Iris pigment epithelial cell (primary cell): ENCODE measurements at regions not wholly inside any gene's neighbourhood (a gene's known extent, or its start where the extent isn't known, plus 50 kb on each side); places are given as distances from the start of the nearest gene placed in this dataset.
"Not testable (repeated sequence)": the region's sequence is repeated elsewhere in the genome, so short reads cannot be mapped to it uniquely, and the experiment has no call there.

Experiments
- DNase-seq: peaks from one replicate; pipeline ENCODE4 v3.0.0-alpha.2; 2011; ENCODE audit warnings: low read depth

DNA sequence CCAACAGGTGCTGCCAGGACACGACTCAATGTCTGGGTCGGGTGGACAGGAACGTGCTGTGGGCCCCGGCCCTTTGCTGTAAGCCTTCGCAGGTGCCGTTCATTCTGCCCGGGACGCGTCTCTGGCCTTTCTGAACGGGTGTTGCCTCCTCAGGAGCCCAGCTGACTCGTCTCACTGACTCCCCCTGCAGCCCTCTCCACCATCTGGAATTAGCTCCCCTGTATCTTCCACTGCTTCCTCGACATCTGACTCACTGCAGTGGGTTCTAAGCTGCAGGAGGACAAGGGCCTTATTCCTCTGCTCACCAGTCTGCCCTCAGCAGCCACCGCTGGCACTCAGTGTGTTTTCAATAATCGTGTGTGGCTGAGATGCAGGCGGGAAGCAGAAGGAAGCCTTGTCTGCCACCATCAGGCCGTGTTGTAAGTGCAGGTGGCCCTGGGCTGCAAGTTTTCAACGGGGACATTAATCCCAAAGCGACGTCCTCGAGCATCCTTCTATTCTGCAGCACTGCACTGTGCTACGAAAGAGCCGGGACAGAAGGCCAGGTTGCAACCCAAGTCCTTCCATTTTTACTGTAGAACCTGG is 256.2 kb downstream of the FOXL1 start:
- DNase-seq, result peak; percentile 55

DNA sequence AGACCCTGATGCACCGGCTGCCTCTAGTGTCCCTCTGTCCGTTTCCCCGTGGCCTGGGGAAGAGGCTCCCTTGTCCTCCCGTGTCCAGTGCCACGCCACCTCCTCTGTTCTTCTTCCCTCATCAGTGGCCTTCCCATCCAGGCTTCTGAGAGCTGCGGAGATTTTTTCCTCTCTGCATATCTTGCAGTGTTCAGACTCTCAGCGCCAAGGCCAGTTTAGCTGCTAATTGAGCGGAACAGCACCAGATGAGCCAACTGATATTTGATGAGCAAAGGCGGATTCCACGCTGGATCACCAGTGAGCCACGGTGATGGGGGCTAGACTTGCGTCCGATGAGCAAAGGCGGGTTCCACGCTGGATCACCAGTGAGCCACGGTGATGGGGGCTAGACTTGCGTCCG is 257.6 kb downstream of the FOXL1 start:
- no peak for DNase-seq

DNA sequence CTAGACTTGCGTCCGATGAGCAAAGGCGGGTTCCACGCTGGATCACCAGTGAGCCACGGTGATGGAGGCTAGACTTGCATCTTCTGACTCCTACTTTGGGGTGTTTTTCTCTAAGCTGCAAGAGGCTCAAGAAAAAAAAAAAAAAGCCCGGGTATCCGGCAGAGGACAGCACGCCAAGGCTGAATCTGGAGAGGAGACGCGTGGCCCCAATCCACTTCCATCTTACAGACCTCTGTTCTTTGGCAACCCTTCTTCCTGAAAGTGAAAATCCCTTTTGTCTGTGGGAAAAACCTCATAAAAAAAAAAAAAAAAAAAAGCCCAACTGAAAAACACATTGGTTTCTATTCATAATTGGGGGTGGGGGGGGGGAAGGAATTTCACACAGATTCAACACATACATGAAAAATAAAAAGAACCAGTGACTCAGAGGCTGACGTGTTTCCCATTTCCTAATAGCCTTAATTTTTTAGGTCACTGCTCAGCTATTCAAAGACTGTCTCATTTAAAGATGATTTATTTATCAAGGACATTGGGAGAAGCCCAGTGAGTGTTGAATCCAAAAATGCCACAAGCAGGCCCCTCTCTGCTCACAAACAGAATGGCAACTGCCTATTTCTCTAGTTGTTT is 258.3 kb downstream of the FOXL1 start:
- DNase-seq, result peak; percentile 94

DNA sequence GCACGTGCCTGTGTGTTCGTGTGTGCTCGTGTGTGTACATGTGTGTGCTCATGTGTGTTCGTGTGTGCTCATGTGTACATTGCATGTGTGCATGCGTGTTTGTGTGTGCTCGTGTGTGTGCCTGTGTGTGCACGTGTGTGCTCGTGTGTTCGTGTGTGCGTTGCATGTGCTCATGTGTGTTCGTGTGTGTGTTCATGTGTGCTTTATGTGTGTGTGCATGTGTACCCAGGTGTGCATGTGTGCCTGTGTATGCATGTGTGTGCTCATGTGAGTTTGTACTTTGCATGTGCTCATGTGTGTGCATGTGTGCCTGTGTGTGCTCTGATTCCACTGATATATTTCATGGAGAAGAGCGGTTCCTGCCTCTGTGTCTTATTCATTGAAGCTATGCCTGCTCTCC is 265.5 kb downstream of the FOXL1 start:
- DNase-seq, result no peak

DNA sequence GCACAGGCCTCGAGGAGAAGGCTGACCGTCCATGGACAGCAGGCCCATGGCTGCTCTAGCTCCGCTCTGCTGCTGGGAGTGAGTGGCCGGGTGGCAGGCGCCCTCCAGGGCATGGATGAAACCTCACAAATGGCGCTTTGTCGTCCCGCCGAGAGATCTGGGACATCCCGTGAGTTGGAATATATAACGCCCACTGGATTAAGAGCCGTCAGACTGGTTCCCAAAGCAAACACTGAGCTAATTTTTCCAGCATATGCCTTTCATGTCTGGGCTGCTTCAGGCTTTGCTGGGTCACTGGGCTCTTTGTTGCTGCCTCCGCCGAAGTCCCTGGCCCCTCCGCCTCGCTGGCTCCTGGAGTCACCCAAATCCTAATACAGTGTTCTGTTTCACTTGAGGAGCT is 266.3 kb downstream of the FOXL1 start:
- no peak for DNase-seq

DNA sequence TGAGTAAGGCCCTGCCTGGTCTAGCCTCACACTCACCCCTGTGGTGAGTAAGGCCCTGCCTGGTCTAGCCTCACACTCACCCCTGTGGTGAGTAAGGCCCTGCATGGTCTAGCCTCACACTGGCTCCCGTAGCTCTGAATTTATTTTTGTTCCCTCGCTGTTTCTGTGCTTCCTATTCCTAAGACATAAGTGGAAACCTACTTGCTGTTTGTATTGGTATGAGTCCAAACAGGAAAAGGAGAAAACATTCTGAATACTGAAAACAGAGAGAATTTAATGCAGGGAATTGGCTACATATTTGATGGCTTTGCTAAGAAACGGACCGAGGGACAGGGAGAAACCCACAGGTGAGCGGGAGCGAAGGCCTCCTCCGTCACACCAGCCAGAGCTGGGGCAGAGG is 267.8 kb downstream of the FOXL1 start:
- DNase-seq, result peak; percentile 33

DNA sequence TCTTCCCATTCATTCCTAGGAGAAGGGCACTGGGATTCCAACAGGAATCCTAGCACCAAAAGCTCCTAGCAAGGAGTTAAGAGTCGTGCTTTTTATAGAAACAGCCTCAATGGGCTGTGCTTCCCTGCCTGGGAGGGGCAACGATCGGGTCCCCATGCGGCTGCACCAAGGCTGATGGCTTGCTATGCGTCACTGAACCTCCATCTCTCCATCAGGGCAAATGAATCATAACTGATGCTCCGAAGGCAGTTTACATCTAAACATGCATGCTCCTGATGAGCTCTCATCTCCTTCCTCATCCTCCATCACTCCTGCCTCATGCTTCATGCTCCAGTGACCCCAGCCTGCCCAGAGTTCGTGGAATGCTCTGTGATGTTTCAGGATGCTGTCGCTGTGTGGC is 270.5 kb downstream of the FOXL1 start:
- no peak for DNase-seq

DNA sequence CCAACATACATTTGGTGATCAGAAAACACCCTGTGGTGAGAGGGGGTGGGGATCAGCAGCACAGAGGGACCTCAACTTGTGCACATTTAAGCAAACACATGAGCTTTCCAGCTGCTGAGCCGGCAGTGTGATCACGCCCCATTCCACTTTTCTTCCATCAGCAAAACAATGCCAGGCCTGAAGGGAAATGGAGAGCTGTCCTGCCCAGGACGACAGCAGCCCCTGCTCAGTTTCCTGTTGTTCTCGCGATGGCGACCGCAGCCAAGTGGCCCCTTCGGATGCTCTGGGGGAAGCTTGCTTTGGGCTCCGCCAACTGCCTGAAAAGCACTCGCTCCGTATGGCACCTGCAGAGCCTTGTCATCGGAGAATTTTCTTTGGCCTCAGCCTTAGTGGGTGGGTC is 272.3 kb downstream of the FOXL1 start:
- DNase-seq, result no peak

DNA sequence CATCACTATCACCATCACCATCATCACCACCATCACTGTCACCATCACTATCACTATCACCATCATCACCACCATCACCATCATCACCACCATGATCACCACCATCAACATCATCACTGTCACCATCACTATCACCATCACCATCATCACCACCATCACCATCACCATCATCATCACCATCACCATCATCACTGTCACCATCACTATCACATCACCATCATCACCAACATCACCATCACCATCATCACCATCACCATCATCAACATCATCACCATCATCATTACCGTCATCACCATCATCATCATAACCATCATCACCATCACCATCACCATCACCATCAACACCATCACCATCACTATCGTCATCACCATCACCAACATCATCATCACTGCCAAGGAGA is 273.8 kb downstream of the FOXL1 start:
- no peak for DNase-seq

DNA sequence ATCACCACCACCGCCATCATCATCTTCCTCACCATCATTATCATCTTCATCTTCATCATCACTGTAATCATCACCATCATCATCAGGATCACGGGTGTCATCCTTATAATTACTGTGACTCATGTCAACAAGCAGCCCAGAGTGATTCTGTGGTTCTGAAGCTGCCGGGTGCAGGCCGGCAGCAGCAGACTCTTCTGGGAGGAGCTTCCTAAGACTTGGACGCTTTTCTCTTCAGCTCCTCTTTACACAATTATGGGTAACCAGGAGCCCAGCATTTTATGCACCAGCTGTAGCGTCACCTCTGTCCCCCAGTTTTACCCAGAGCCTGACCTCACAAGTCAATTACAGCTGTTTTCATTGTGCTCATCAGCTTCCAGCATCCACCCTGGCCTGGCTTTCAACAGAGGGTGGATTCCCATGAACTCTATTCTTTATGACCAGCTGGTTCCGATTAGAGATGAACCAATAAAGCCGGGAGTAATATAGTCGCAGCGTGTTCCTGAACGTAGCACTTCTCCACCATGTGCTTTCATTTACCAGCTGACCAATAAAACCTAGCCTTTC is 275.8 kb downstream of the FOXL1 start:
- peak; percentile 69 for DNase-seq

DNA sequence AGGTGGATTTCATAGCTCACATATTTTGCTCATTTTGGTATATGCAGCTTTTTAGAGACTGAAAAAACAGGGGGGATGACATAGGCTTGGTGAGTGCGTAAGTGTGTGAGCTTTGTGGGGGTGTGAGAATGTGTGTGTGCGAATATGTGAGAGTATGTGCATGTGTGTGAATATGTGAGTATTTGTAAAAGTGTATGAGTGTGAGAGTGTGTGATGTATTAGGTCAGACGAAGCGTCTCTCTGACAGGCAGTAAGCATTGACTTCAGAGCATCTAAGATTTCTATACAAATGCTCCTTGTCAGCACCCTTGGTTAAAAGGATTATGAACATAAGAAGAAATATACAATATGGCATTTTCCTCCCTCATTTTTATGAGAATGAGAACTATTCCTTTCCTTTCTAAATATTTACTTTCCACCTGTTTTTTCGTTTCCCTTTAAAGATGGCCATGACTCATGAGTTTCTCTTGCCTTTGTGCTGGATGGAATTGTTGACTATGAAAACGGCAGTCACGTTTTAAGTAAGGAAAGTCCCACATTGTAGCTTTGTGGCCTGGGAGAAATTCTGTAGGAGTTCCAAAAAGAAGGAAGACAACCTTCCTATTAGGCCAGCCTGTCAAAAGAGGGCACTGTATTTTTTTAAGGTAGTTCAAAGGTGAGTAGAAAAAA is 276.4 kb downstream of the FOXL1 start:
- DNase-seq, result peak; percentile 62

DNA sequence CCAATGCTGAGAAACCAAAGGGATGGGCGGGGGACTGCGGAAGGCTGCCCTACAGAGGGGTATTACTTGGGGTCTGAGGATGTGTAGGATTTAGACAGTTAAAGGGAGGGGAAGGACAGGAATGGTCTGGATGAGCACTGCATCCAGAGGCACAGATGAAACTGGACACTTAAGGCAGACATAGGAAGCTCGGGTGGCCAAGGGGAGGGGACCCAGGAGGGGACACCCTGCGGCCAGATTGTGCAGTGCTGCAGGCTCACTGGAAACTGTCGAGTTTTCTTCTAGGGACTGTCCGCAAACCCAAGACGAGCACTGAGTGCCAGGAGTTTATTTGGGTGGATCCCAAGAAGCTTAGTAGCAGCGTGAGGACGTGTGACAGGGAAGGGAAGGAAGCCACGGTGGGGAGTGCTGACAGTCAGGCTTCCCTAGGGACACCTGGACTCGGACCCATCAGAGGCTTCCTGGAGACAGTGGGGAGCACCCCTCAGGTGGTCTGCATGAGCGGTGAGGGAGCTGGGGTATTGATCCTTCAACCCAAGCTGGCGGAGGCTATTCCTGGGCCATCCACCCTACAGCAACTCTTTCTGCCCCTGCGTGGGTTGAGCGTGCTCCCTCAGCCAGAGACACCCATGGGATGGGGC is 278.7 kb downstream of the FOXL1 start:
- no peak for DNase-seq

DNA sequence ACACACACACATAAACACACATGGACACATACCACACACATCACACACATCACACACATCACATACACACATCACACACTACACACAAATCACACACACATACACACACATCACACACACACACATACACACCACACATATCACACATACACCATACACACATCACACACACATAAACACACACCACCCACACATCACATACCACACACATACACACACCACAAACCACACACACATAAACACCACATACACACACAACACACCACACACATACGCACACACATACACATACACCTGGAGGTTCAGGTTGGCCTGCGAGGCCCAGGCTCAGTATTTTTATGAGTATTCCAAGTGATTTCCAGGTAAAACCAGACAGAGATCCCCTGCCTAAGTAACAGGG is 279.5 kb downstream of the FOXL1 start:
- no peak for DNase-seq

DNA sequence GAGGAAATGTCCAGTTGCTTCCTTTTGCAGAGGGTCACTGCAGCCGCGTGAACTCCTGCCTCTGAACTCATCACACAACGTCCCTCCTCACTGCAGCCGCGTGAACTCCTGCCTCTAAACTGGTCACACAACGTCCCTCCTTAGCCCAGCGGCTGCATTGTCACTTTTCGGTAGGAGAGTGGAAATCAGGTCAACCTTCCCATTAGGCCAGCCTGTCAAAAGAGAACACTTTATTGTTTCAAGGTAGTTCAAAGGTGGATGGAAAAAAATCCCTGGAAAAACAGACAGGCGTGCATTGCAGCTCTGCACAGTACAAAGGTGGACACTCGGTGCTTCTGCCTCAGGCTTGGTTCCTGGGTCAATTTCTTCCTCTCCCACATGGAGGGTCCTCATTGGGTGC is 280.2 kb downstream of the FOXL1 start:
- DNase-seq, result no peak

DNA sequence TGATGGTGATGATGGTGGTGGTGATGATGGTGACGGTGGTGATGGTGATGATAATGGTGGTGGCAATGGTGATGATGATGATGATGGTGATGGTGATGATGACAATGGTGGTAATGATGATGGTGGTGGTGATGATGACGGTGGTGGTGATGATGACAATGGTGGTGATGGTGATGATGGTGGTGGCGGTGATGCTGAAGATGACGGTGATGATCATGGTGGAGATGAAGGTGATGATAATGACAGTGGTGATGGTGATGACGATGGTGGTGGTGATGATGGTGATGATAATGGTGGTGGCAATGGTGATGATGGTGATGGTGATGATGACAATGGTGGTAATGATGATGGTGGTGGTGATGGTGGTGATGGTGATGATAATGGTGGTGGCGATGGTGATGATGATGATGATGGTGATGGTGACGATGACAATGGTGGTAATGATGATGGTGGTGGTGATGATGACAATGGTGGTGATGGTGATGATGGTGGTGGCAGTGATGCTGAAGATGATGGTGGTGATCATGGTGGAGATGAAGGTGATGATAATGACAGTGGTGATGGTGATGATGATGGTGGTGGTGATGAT is 283.0 kb downstream of the FOXL1 start:
- DNase-seq, result not testable (repeated sequence)

DNA sequence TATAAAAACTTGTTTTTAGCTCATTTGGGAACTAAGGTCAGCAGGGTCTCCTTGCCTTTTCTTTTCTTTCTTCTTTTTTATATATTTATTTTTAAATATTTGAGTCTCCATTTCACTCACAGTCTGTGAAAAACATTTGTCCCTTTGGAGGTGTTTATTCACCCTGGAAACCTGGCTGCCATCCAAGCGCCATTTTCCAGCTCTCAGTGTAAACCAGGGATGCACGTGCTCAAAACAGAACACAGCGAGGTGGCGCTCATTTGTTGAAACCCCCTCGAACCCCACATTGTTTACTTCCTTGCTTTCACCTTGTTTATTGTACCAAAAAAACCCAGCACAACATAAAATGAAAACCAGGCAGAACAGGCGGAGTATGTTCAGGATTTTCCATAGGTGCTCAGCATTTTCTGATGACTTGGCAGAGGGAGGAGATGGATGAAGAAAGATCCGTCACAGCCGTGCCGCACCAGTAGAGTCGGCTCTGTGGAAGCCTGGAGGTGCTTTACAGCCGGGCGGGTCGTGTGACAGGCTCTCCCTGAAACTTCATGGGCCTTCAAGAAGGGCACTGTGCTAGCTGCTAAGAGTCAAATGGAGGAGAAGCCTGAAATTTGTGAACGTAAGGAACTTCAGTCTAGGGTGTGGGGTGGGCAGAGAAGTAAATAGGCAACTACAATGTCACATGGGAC is 284.4 kb downstream of the FOXL1 start:
- DNase-seq, result no peak

DNA sequence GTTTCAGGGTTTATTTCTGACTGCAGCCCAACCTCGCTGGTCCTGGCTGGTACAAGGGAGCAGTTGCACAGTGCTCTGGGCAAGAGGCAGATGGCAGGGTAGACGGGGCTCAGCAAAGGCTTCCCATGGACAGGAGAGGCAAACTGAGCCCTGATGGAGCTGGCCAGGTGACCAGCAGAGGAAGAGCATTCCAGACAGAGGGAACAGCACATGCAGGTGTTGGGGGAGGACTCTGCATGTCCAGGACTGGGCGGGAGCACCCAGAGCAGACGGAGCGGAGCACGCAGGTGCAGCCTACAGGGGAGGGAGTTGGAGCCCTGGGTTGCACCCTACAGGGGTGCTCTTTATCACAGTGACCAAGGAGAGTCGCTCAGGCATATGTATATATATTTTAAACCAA is 285.3 kb downstream of the FOXL1 start:
- no peak for DNase-seq

DNA sequence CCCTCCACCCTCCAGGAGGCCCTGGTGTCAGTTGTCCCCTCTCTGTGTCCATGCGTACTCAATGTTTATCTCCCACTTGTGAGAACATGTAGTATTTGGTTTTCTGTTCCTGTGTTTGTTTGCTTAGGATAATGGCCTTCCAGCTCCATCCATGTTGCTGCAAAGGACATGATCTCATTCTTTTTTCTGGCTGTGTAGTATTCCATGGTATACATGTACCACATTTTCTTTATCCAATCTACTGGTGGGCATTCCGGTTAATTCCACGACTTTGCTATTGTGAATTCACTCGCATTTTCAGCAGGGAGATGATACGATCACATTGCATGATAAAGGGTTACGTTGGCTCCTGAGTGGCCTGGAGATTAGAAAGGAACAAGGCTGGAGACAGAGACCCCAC is 286.2 kb downstream of the FOXL1 start:
- no peak for DNase-seq

DNA sequence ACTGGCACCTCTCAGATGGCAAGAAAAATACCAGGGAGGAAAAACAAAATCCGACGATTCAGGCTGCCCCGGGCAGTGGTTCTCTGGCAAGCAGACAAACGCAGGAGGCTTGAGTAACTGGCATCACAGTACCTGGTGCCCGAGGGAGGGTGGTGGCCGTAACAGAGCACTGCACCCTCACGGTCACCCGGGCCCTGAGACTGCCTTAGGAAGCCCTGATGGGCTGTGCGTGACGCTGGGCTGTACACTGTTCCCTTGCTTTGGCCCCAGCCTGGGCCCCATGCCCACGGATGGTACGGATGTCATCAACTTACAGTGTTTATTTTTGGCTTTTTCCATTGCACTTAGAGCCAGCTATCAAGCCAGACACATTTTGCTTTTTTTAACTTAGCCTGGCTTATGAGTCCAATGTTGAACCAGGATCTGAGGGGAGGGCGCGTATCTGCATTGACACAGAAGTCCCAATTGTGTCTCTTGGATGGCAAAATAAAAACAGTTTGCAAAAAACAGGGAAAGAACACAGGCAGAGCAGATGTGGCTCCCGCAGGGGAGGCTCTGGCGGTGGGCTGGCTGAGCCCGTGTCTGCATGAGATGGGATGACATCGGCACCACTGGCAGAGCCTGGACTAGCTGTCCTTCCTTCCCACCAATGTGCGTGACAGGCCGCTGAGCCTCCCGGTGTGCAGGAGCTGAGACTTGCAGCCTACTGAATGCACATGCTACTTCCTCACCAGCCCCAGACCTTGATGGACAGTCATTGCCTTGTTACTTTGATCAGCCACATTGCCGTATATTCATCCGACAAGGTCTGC is 287.7 kb downstream of the FOXL1 start:
- no peak for DNase-seq

DNA sequence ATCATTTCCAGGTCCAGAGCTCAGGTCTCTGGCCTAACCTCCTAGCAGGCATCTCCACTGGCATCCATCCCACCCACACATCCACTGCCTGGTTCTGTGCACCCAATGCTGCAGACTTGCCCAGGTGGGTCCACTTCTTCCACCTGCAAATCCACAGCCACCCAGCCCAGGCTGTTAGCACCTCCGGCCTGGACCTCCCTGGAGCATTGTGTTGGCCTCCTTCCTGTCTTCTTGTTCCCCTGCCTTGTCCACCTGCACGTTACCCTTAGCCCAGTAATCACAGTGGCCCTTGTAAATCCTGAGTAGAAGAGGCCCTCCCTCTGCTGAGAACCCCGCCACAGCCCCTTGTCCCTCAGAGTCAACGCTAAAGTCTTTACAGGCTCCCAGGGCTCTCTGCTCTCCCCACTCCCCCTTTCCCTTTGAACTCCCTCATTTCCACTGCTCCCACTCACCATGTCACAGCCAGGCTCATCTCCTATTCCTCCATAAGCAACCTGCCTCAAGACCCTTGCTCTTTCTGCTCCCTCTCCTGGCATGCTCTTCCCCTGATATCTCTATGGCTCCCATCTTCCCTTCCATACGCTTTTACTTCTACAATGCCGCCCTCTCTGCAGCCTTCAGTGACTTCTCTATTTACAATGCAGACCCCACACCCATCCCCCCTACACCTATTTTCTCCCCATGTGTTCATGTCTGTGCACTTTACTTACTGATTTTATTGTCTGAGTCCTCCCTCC is 288.8 kb downstream of the FOXL1 start:
- no peak for DNase-seq
